Esophagus muscularis mucosa (tissue), 4 donors: ENCODE measurements at regions not wholly inside any gene's neighbourhood (a gene's known extent, or its start where the extent isn't known, plus 50 kb on each side); places are given as distances from the start of the nearest gene placed in this dataset.
A peak's percentile ranks its signal among the peaks of the same experiment; 100 is the strongest.

ENCODE experiments used
- DNase-seq: peaks from one replicate; pipeline ENCODE4 v3.0.0-alpha.2; 2017; ENCODE audit errors: extremely low spot score
- H3K27ac ChIP-seq, 4 donors: fragments of 200-600 bp; sonication (generic); replicated peaks in 1 of 4; 1 replicate in 3 of 4; 2 replicates in 1 of 4; pipeline ENCODE4 v1.5.1; 2016 to 2019; ENCODE audit warnings: mild to moderate bottlenecking in 1 of 4
- H3K27me3 ChIP-seq, 4 donors: fragments of 200-600 bp; sonication (generic); one replicate each; pipeline versions ENCODE4 v1.5.1 to v1.6.0; 2016 to 2019
- H3K36me3 ChIP-seq, 4 donors: fragments of 200-600 bp; sonication (generic); one replicate each; pipeline ENCODE4 v1.5.1; 2016 to 2019
- H3K4me1 ChIP-seq, 4 donors: fragments of 200-600 bp; sonication (generic); one replicate each; pipeline ENCODE4 v1.5.1; 2016 to 2019
- H3K4me3 ChIP-seq, 4 donors: fragments of 200-600 bp; sonication (generic); 1 replicate in 2 of 4; 2 replicates in 2 of 4; pipeline ENCODE4 v1.5.1; 2016 to 2019; ENCODE audit warnings: mild to moderate bottlenecking in 4 of 4, moderate library complexity in 1 of 4
- H3K9me3 ChIP-seq, 4 donors: fragments of 200-600 bp; sonication (generic); 1 replicate in 3 of 4; 2 replicates in 1 of 4; pipeline ENCODE4 v1.5.1; 2016 to 2019
- EP300 ChIP-seq: sonication (generic); formaldehyde crosslinking; IDR thresholded peaks from one replicate; pipeline ENCODE4 v1.6.1; 2017; ENCODE audit warnings: antibody characterized with exemption
- POLR2A ChIP-seq: fragments of 450-650 bp; IDR thresholded peaks from one replicate; pipeline ENCODE4 v1.6.1; 2017; ENCODE audit warnings: antibody characterized with exemption, moderate library complexity, mild to moderate bottlenecking, low read depth
- POLR2AphosphoS5 ChIP-seq, 2 donors: sonication (generic); formaldehyde crosslinking; IDR thresholded peaks; one replicate each; pipeline ENCODE4 v1.6.1; 2017; ENCODE audit warnings: antibody characterized with exemption in 2 of 2
- WGBS: methylation state at CpG from one replicate; pipeline ENCODE4 v1.1.5; 2018; 5-methylcytosine and 5-hydroxymethylcytosine counted together
- intact Hi-C: fragments of 100-400 bp; cut with DNase I; formaldehyde crosslinking; loops from one replicate; pipeline ENCODE4 v1.15.1; 2023
- TF ChIP-seq, protein P1 (sequence below), 3 experiments: fragments of 200-600 bp in 2 of 3; fragments of 450-650 bp in 1 of 3; sonication (generic) in 2 of 3; IDR thresholded peaks; one replicate each; pipeline ENCODE4 v1.5.1; 2017 to 2019; ENCODE audit warnings: antibody characterized with exemption in 3 of 3, mild to moderate bottlenecking in 2 of 3, moderate library complexity in 1 of 3

- intact Hi-C loops: no loop called here
- Histone ChIP-seq H3K4me3 (no peak overlapping the region), H3K9me3 (no peaks in the 10 kb centered on the region), H3K36me3 (no peaks in the 10 kb centered on the region), H3K4me1 (peaks cover 0 to 7% (median 0%) of the 10 kb centered on the region in 4 donors), H3K27ac (no peak overlapping the region), H3K27me3 (no peaks in the 10 kb centered on the region)
- WGBS: 86% methylated on average over 5 of the region's 5 CpGs
- TF ChIP-seq POLR2AphosphoS5 (IDR thresholded peaks at IDR 0.05): no peak
- DNase-seq: peak; percentile 74
Observed at GRCh38 chr13:40432018-40432978, 234.1 kb downstream of the FOXO1 start.

DNA sequence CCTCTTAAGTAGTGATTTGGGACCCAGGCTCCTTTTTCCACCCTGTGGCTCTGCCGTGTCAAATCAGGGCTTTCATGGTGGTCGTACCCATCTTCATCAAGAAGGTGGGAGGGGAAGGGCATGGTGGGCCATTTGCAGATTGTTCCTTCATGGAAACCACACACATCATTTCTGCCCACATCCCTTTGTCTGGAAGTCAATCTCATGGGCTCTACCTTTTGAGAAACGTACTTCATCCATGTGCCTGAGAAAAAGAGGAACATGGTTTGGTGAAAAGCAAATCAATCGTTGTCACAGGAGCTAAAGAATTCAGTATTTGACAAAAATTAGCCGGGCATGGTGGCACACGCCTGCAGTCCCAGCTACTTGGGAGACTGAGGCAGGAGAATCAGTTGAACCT lies 233.4 kb downstream of the FOXO1 start:
- H3K36me3 ChIP-seq: no peaks in the 10 kb centered on the region
- WGBS: 76% methylated on average over 6 of the region's 6 CpGs
- H3K4me1 ChIP-seq: peaks cover 2 to 8% (median 3%) of the 10 kb centered on the region in 4 donors
- TF ChIP-seq EP300 (no peak), POLR2A (no peak), POLR2AphosphoS5 (IDR thresholded peaks at IDR 0.05) (no peak)
- TF ChIP-seq, protein P1, sequence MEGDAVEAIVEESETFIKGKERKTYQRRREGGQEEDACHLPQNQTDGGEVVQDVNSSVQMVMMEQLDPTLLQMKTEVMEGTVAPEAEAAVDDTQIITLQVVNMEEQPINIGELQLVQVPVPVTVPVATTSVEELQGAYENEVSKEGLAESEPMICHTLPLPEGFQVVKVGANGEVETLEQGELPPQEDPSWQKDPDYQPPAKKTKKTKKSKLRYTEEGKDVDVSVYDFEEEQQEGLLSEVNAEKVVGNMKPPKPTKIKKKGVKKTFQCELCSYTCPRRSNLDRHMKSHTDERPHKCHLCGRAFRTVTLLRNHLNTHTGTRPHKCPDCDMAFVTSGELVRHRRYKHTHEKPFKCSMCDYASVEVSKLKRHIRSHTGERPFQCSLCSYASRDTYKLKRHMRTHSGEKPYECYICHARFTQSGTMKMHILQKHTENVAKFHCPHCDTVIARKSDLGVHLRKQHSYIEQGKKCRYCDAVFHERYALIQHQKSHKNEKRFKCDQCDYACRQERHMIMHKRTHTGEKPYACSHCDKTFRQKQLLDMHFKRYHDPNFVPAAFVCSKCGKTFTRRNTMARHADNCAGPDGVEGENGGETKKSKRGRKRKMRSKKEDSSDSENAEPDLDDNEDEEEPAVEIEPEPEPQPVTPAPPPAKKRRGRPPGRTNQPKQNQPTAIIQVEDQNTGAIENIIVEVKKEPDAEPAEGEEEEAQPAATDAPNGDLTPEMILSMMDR (IDR thresholded peaks at IDR 0.05): no peak
- no peaks in the 10 kb centered on the region for H3K9me3 ChIP-seq
- H3K27ac ChIP-seq: no peak overlapping the region
- intact Hi-C loops: no loop called here
- no peaks in the 10 kb centered on the region for H3K27me3 ChIP-seq
- no peak overlapping the region for H3K4me3 ChIP-seq
- DNase-seq: no peak

DNA sequence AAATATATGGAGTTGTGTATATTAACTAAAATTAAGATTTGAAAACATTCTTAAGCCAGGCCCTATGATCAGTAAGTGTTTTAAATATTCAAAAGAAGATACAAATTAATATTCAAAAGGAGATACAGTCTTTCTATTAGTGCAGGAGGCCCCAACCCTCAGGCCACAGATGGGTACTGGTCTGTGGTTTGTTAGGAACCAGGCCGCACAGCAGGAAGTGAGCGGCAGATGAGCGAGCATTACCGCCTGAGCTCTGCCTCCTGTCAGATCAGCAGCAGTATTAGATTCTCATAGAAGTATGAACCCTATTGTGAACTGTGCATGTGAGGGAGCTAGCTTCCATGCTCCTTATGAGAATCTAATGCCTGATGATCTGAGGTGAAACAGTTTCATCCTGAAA lies 232.9 kb downstream of the FOXO1 start:
- 93% methylated on average over 4 of the region's 4 CpGs for WGBS

GRCh38 chr13:40434516-40435397 lies 231.7 kb downstream of the FOXO1 start:
- Histone ChIP-seq H3K9me3 (no peaks in the 10 kb centered on the region), H3K4me3 (no peak overlapping the region), H3K27me3 (no peaks in the 10 kb centered on the region), H3K27ac (no peak overlapping the region), H3K36me3 (no peaks in the 10 kb centered on the region), H3K4me1 (peaks cover 13 to 24% (median 20%) of the 10 kb centered on the region in 4 donors)
- DNase-seq: peak; percentile 86
- intact Hi-C loops: no loop called here
- WGBS: 81% methylated on average over 4 of the region's 4 CpGs
- TF ChIP-seq POLR2AphosphoS5 (IDR thresholded peaks at IDR 0.05) (no peak), EP300 (no peak), POLR2A (no peak)
- TF ChIP-seq, protein P1 (IDR thresholded peaks at IDR 0.05): no peak

More for the DNA sequence above, 232.9 kb downstream of the FOXO1 start:
- Histone ChIP-seq H3K4me1 (peaks cover 8 to 14% (median 9%) of the 10 kb centered on the region in 4 donors), H3K4me3 (no peak overlapping the region), H3K27me3 (no peaks in the 10 kb centered on the region), H3K27ac (no peak overlapping the region), H3K36me3 (no peaks in the 10 kb centered on the region), H3K9me3 (no peaks in the 10 kb centered on the region)
- DNase-seq: no peak
- intact Hi-C loops: no loop called here
- TF ChIP-seq, protein P1 (IDR thresholded peaks at IDR 0.05): no peak
- no peak for TF ChIP-seq POLR2A
- TF ChIP-seq POLR2AphosphoS5 (IDR thresholded peaks at IDR 0.05): no peak
- no peak for TF ChIP-seq EP300
